Transverse colon (tissue), 3 donors: ENCODE measurements at regions not wholly inside any gene's neighbourhood (a gene's known extent, or its start where the extent isn't known, plus 50 kb on each side); places are given as distances from the start of the nearest gene placed in this dataset.

Experiments used
- CTCF ChIP-seq, 5 experiments: fragments of 200-600 bp in 3 of 5; fragments of 450-650 bp in 2 of 5; sonication (generic) in 3 of 5; IDR thresholded peaks; 1 replicate in 2 of 5; 2 replicates in 3 of 5; pipeline ENCODE4 v1.5.1; 2016 to 2017; ENCODE audit warnings: antibody characterized with exemption in 5 of 5, inconsistent platforms in 3 of 5, mild to moderate bottlenecking in 2 of 5, moderate library complexity in 1 of 5
- EP300 ChIP-seq: sonication (generic); formaldehyde crosslinking; IDR thresholded peaks from one replicate; pipeline ENCODE4 v1.6.1; 2017; ENCODE audit warnings: antibody characterized with exemption, low read depth
- POLR2A ChIP-seq: fragments of 450-650 bp; IDR thresholded peaks from one replicate; pipeline ENCODE4 v1.6.1; 2016; ENCODE audit warnings: antibody characterized with exemption, mild to moderate bottlenecking, moderate library complexity

DNA sequence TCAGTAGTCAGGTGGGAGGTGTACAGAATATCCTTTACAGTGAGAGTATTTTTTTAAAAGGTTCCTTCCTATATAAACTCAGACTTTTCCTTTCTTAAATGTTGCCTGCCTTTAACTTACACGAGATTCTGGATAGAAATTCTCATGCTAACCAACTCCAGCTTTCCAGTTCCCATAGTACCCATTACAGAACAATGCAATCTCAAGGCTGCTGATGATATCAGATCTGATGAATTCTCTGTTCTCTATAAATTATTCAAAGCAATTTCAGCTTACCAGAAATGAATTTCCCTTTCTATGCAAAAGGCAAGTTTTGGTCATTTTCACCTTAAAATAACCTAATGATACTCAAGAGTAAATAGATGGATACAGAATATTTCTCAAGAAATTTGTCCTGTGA is 90.3 kb downstream of the NUDT12 start:
- TF ChIP-seq CTCF (IDR thresholded peaks at IDR 0.05) = no peak
- TF ChIP-seq EP300 = no peak
- no peak for TF ChIP-seq POLR2A
